EH (cell line): ENCODE measurements at regions not wholly inside any gene's neighbourhood (a gene's known extent, or its start where the extent isn't known, plus 50 kb on each side); places are given as distances from the start of the nearest gene placed in this dataset.
"Not testable (repeated sequence)": the region's sequence is repeated elsewhere in the genome, so short reads cannot be mapped to it uniquely, and the experiment has no call there.

Experiments used
- DNase-seq: peaks from one replicate; pipeline ENCODE4 v3.0.0-alpha.2; 2015; ENCODE audit warnings: low read depth

DNA sequence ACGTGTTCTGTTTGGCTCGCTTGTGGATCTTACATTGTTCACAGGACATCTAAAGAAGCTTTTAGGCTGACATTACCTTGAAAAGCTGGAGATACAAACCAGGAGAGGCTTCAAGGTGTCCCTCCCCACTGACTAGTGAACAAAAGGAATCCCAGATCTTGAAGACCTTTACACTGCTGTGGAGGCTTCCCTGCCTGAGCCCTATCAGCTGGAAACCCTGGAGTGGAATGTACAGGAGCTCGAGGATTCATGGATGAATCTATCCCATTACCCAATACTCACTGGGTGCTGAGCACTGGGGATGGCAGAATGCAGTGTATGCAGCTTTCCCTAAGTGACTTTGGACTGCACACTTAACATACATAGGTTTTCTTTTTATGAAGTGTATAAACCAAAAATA is 82.3 kb upstream of the MFGE8 start:
- peak; percentile 54 for DNase-seq

DNA sequence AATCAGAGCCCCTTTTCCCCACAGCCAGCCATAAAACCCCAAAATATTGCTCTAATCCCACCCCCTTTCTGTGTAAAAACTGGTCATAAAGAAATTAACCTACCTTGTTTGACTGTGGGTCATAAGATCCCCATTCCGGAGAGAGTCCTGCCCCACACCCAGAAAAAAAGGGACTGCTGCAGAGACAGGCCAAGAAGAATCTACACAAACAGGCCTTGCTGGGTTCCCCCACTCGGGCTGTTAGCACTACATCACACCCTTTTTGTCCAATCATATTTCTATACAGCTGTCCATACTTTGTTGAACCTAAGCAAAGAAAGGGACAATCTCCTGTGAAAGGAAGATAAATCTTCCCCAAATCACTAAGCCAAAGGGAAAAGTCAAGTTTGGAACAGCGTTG is 84.4 kb upstream of the MFGE8 start:
- DNase-seq: no peak

DNA sequence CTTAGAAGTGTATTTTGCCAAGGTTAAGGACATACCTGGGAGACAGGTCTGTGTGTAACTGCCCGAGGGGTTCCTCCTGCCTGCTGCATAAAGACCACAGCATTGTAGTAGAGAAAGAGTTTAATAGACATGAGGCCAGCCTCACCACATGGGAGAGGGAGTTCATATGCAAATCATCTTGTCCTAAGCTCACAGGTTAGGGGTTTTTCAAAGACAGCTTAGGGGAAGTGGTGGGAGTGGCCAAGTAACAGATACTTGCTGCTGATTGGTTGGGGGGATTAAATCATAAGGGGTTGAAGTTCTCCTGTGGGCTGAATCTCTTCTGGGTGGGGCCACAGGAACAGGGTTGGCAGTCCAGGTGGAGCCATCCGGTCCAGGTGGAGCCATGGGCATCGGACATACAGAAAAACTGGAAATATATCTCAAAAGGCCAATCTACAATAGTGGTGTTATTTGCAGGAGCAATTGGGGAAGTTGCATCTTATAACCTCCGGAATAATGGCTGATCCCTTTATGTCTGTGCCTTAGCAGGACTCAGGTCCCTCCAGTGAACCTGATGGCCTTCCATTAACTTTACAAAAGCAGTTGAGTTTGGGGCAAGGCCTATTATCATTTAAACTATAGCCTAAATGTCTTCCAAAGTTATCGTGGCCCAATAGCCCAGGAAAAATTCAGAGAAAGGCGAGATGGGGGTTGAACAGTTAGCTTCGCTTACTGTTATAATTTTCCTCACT is 86.0 kb upstream of the MFGE8 start:
- DNase-seq: no peak

GRCh38 chr15:89001708-89002275 is 86.5 kb upstream of the ABHD2 start:
- not testable (repeated sequence) for DNase-seq

- peak; percentile 94 for DNase-seq
These were observed 85.9 kb upstream of the ABHD2 start for GRCh38 chr15:89002281-89002761.

- no peak for DNase-seq
These were observed 85.4 kb upstream of the ABHD2 start for GRCh38 chr15:89002830-89003229.

DNA sequence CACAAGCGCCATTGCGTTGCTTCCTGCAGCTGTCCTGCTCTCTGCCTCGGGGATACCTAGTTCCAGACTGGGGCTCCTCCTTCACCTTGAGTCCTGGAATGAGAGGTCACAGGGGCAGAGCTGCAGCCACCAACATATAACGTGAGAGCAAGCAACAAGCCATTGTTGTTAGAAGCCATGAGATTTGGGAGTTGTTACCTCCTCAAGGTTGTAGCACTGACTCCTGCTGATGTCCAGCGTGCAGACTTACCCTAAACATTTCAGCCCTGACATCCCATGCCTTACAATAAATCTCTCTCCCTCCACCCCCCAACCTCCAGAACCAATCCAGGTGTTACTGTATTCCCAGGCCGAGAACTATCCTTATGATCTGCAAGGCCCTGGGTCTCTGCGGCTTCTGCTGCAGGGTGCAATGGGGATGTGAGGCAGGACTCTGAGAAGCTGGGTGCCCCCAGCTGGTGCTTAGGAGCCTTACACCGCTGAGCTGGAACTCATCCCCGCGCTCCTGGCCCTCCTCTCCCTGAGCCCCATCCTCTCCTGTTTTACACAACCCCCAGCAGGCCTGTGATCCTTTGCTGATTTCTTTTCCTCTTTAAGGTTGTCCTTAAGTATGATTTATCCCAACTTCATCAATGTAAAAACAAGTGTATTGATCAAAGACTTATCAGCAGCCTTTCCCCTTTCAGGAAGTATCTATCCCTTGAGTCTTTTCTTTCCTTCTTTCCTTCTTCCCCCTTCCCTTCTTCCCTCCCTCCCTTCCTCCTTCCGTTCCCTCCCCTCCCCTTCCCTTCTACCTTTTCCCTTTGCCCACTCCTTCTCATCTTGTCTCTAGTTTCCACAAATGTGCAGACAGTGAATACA is 84.2 kb upstream of the ABHD2 start:
- DNase-seq: peak; percentile 65

- DNase-seq: no peak
These were observed 83.6 kb upstream of the ABHD2 start for GRCh38 chr15:89004726-89005030.

- not testable (repeated sequence) for DNase-seq
These were observed 80.7 kb upstream of the ABHD2 start for GRCh38 chr15:89007527-89007926.

GRCh38 chr15:89007989-89008388 is 80.3 kb upstream of the ABHD2 start:
- DNase-seq: no peak

GRCh38 chr15:89009080-89009479 is 79.2 kb upstream of the ABHD2 start:
- DNase-seq: no peak

- DNase-seq: no peak
These were observed 72.7 kb upstream of the ABHD2 start for GRCh38 chr15:89015412-89016097.

DNA sequence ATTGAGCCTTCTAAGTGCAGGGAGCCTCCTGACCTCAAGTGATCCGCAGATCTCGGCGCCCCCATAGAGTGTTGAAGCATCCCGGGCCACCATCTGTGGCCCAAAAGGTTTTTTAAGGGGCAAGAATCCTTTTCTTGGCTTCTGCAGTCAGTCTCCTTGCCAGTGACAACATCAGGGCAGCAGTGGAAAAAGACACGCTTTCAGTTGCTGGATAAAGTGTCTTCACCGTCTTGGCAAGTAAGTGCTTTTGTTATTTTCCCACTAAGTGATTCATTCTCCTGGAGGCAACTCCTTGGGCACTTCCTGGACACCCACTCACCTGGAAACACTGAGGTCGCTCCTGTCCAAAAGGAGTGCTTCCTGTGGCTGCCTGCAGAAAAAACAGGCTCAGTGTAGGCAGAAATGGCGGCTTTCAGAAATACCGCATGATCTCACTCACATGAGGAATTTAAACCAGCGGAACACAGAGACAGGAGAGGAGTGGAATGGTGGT is 71.7 kb upstream of the ABHD2 start:
- no peak for DNase-seq

DNA sequence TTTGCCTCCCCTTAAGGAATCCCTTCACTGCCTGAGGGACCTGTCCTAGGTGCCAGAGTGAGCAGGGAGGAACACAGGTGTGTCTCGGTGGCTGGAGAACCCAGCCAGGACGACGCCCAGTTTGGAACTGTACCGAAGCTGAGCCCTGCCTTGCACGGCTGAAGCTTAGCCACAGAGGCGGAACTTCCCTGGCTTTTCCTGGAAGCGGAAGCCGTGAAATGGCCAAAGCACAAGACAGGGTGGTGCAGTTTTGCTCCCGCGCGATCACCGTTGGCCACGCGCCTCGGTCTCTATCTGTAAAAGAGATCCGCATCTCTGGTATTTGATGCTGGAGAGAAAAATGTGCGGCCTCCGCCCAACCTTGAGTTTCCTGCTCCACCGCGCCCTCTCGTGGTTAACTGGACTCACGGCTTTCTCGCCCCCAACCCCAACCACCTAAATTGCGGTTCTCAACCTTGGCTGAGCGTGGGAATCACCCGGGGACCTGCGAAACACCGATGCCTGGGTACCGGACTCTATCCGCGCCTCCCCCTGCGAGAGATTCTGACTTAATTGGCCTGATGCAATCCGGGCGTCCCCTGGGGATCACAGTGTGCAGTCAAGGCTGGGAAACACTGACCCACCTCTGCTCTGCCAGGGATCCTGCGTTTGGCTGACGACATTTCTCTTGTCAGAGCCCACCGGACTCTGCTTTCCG is 70.7 kb upstream of the ABHD2 start:
- DNase-seq: peak; percentile 83

DNA sequence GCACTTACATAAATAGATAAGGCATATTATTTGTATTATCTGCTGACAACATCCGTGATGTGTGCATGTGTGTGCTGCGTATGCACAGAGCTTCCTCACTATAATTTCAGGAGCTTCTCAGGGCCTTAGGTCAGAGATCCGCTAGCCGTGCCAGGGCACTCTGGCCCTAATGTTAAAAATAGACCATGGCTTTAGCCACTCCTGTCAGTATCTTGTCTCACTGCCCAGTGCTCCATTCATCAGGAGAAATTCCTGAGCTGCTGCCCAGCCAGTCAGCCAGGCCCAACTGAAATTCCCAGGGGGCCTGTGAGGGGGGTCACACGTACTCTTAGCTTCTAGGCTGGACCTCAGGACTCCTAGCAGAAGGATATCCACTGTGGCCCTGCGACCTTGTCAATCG is 70.0 kb upstream of the ABHD2 start:
- peak; percentile 76 for DNase-seq

GRCh38 chr15:89019436-89019835 is 68.8 kb upstream of the ABHD2 start:
- DNase-seq: peak; percentile 52

DNA sequence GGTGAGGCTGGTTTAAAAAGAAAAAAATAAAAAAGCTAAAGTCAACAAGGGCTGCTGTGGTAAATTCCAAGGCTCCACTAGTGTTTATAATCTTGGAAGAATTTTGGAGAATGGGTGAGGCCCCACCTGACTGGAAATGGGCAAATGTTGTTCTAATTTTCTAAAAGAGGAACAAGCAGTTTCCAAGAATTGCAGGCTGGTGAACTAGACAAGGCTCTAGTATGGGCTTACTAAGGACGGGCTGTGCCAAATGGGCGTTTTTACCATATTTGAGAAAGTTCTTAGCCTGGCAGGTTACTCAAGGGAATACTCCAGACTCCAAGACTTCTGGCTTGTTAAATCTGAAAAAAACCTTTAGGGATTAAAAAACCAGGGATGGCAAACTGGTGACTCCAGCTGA is 67.0 kb upstream of the ABHD2 start:
- peak; percentile 59 for DNase-seq

- DNase-seq: not testable (repeated sequence)
These were observed 66.4 kb upstream of the ABHD2 start for GRCh38 chr15:89021886-89022285.

DNA sequence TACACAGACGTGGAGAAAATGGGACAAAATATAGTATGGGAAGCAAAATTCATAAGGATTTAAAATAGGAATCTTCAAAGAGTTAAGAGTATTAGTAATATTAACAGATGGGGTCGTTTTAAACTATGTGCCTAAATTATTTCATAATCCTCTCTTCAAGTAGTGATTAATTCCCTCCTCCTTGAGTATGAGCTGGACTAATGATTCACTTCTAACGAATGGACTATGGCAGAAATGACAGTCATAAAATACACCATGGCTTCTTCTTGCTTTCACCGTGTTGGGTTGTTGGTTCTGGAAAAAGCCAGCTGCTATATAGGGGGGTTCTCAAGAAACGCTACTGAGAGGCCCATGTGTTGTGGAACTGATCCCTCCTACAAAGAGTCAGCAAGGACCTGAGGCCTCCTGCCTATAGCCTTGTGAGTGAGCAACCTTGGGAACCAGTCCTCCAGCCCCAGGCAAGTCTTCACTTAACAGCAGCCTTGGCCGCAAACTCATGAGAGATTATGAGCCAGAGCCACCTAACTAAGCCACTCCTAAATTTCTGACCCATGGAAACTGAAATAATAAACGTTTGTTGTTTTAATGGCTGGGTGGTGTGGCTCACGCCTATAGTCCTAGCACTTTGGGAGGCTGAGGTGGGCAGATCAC is 64.8 kb upstream of the ABHD2 start:
- DNase-seq: peak; percentile 58

DNA sequence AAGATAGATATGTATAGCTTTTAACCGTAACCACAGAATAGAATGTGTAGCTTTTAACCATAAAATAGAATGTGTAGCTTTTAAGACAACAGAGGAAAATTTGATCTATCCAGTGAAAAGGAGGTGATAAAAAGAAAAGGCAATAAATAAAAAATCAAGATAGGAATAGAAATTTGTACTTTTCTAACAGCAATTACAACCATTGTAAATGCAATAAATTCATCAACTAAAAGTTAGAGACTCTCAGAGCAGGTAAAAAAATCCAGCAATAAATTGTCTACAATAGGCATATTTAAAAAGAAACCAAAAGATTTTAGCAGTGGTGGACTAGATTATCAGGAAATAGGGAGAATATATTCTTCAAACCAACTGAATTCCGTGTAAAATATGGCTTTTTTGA is 63.8 kb upstream of the ABHD2 start:
- DNase-seq: no peak

DNA sequence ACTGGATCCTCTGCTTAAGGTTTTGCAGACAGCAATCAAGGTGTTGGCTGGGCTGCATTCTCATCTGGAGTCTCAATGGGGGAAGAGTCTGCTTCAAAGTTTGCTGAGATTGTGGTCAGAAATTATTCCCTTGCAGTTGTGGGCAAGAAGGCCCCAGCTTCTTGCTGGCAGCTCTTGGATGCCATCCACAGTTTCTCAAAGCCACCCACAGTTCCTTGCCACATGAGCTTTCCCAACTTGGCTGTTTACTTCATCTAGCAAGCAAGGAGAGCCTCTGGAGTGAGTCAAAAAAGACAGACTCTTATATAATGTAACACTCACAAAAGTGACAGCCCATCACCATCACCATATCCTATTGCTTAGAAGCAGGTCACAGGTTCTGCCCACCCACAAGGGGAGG is 62.1 kb upstream of the ABHD2 start:
- DNase-seq: no peak
